GM12891 (cell line): ENCODE measurements at regions not wholly inside any gene's neighbourhood (a gene's known extent, or its start where the extent isn't known, plus 50 kb on each side); places are given as distances from the start of the nearest gene placed in this dataset.

Source experiments
- PAX5 ChIP-seq: IDR thresholded peaks from 2 replicates; pipeline ENCODE4 v1.6.1; 2011; ENCODE audit warnings: low read length, moderate library complexity, mild to moderate bottlenecking; ENCODE audit not compliant: insufficient read depth, severe bottlenecking
- POLR2A ChIP-seq: IDR thresholded peaks from 2 replicates; pipeline ENCODE4 v1.6.1; 2011; ENCODE audit warnings: low read depth, low read length, control low read depth
- POLR2AphosphoS5 ChIP-seq: IDR thresholded peaks from 2 replicates; pipeline ENCODE4 v1.6.1; 2011; ENCODE audit warnings: low read depth, low read length, control low read depth
- POU2F2 ChIP-seq: IDR thresholded peaks from 2 replicates; pipeline ENCODE4 v1.6.1; 2011; ENCODE audit warnings: low read depth, mild to moderate bottlenecking, control low read depth, low read length, moderate library complexity
- SPI1 ChIP-seq: IDR thresholded peaks from 2 replicates; pipeline ENCODE4 v1.6.1; 2011; ENCODE audit warnings: low read depth, low read length, control low read depth
- TAF1 ChIP-seq: IDR thresholded peaks from 2 replicates; pipeline ENCODE4 v1.6.1; 2011; ENCODE audit warnings: low read depth, low read length, control low read depth

DNA sequence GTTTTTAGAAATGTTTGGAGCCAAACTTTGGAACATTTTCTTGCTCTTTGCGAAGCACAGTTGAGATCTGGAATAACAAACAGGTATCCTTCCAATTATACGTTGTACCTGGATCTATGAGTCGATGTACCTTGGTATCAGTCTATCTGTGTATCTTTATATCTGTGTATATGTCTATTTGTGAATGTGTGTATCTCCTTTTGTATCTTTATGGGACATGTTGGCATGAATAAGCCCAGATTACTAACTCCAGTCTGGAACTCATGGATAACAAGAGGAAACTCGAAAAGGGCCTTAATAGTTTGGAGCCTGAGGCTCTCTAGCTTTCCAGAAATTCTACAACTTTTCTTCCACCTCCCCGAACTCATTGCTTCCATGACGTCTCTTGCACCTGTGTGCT lies 490.0 kb downstream of the GATA3 start:
- no peak for TF ChIP-seq POLR2A
- no peak for TF ChIP-seq TAF1
- TF ChIP-seq SPI1: no peak
- no peak for TF ChIP-seq POLR2AphosphoS5
- TF ChIP-seq PAX5: no peak
- TF ChIP-seq POU2F2: no peak
